HG02973 (cell line): ENCODE measurements at regions not wholly inside any gene's neighbourhood (a gene's known extent, or its start where the extent isn't known, plus 50 kb on each side); places are given as distances from the start of the nearest gene placed in this dataset.
"Not testable (repeated sequence)": the region's sequence is repeated elsewhere in the genome, so short reads cannot be mapped to it uniquely, and the experiment has no call there.

Experiments used
- ATAC-seq: cut with Tn5 transposase; IDR thresholded peaks from one replicate; pipeline ENCODE4 v1.9.1; 2021; ENCODE audit warnings: moderate library complexity; ENCODE audit not compliant: unreplicated experiment

- no peak for ATAC-seq
Observed at GRCh38 chr3:519026-519425, 322.5 kb downstream of the CHL1 start.

GRCh38 chr3:522888-523287, 326.3 kb downstream of the CHL1 start:
- no peak for ATAC-seq

- no peak for ATAC-seq
Observed at GRCh38 chr3:525415-525814, 328.9 kb downstream of the CHL1 start.

- ATAC-seq: no peak
Observed at GRCh38 chr3:535566-536416, 339.2 kb downstream of the CHL1 start.

- ATAC-seq: no peak
Observed at GRCh38 chr3:536417-536813, 339.9 kb downstream of the CHL1 start.

GRCh38 chr3:541062-541801, 344.7 kb downstream of the CHL1 start:
- ATAC-seq: no peak

- ATAC-seq: no peak
Observed at GRCh38 chr3:542021-542420, 345.5 kb downstream of the CHL1 start.

GRCh38 chr3:549636-550035, 353.1 kb downstream of the CHL1 start:
- ATAC-seq: no peak

- no peak for ATAC-seq
Observed at GRCh38 chr3:550471-550870, 353.9 kb downstream of the CHL1 start.

GRCh38 chr3:557972-558371, 361.4 kb downstream of the CHL1 start:
- ATAC-seq: peak; percentile 98

- ATAC-seq: no peak
Observed at GRCh38 chr3:567488-568185, 371.1 kb downstream of the CHL1 start.

GRCh38 chr3:579529-579928, 383.0 kb downstream of the CHL1 start:
- ATAC-seq: not testable (repeated sequence)

GRCh38 chr3:589066-589465, 392.5 kb downstream of the CHL1 start:
- not testable (repeated sequence) for ATAC-seq

GRCh38 chr3:597304-597703, 400.7 kb downstream of the CHL1 start:
- ATAC-seq: not testable (repeated sequence)

- not testable (repeated sequence) for ATAC-seq
Observed at GRCh38 chr3:597746-598145, 401.2 kb downstream of the CHL1 start.

- not testable (repeated sequence) for ATAC-seq
Observed at GRCh38 chr3:607480-607879, 410.9 kb downstream of the CHL1 start.

- no peak for ATAC-seq
Observed at GRCh38 chr3:621714-622113, 425.2 kb downstream of the CHL1 start.

- ATAC-seq: no peak
Observed at GRCh38 chr3:622314-622713, 425.8 kb downstream of the CHL1 start.

GRCh38 chr3:623914-624545, 427.5 kb downstream of the CHL1 start:
- ATAC-seq: no peak

GRCh38 chr3:632571-633170, 436.1 kb downstream of the CHL1 start:
- peak; percentile 83 for ATAC-seq

- ATAC-seq: no peak
Observed at GRCh38 chr3:634511-634910, 437.9 kb downstream of the CHL1 start.
